DMS114 treated with DMSO at 0.1 percent for 48 hours (cell line): ENCODE measurements at regions not wholly inside any gene's neighbourhood (a gene's known extent, or its start where the extent isn't known, plus 50 kb on each side); places are given as distances from the start of the nearest gene placed in this dataset.
"Not testable (repeated sequence)": the region's sequence is repeated elsewhere in the genome, so short reads cannot be mapped to it uniquely, and the experiment has no call there.

Experiments used
- DNase-seq: peaks from one replicate; lab custom pipeline; 2025; ENCODE audit not compliant: unreplicated experiment; lab: John Stamatoyannopoulos, UW

GRCh38 chr3:107224026-107224596 lies 153.1 kb upstream of the CCDC54 start:
- DNase-seq = no peak

- no peak for DNase-seq
These were observed 150.1 kb upstream of the CCDC54 start for GRCh38 chr3:107227091-107227490.

GRCh38 chr3:107233877-107234276 lies 143.4 kb upstream of the CCDC54 start:
- DNase-seq = not testable (repeated sequence)

GRCh38 chr3:107235193-107235927 lies 141.9 kb upstream of the CCDC54 start:
- DNase-seq = no peak

- DNase-seq = peak; percentile 68
These were observed 141.3 kb upstream of the CCDC54 start for GRCh38 chr3:107235928-107236315.

- DNase-seq = no peak
These were observed 140.4 kb upstream of the CCDC54 start for GRCh38 chr3:107236655-107237337.

- DNase-seq = no peak
These were observed 138.5 kb upstream of the CCDC54 start for GRCh38 chr3:107238787-107239186.

GRCh38 chr3:107239703-107240102 lies 137.5 kb upstream of the CCDC54 start:
- no peak for DNase-seq

GRCh38 chr3:107240183-107241091 lies 136.8 kb upstream of the CCDC54 start:
- peak; percentile 55 for DNase-seq

- DNase-seq = no peak
These were observed 136.0 kb upstream of the CCDC54 start for GRCh38 chr3:107241217-107241616.

GRCh38 chr3:107242579-107242978 lies 134.7 kb upstream of the CCDC54 start:
- no peak for DNase-seq

- DNase-seq = no peak
These were observed 130.1 kb upstream of the CCDC54 start for GRCh38 chr3:107247116-107247515.

- DNase-seq = no peak
These were observed 128.1 kb upstream of the CCDC54 start for GRCh38 chr3:107249132-107249531.

GRCh38 chr3:107250221-107250620 lies 127.0 kb upstream of the CCDC54 start:
- DNase-seq = no peak

GRCh38 chr3:107251819-107252218 lies 125.4 kb upstream of the CCDC54 start:
- DNase-seq = no peak

GRCh38 chr3:107256963-107257362 lies 120.3 kb upstream of the CCDC54 start:
- no peak for DNase-seq

GRCh38 chr3:107258300-107258699 lies 118.9 kb upstream of the CCDC54 start:
- no peak for DNase-seq

- DNase-seq = no peak
These were observed 117.0 kb upstream of the CCDC54 start for GRCh38 chr3:107260207-107260606.

- no peak for DNase-seq
These were observed 113.8 kb upstream of the CCDC54 start for GRCh38 chr3:107263269-107264021.

GRCh38 chr3:107264888-107265287 lies 112.4 kb upstream of the CCDC54 start:
- DNase-seq = no peak

GRCh38 chr3:107265526-107265925 lies 111.7 kb upstream of the CCDC54 start:
- no peak for DNase-seq
